ENCODE measurements at regions not wholly inside any gene's neighbourhood (a gene's known extent, or its start where the extent isn't known, plus 50 kb on each side); places are given as distances from the start of the nearest gene placed in this dataset.
"Not testable (repeated sequence)": the region's sequence is repeated elsewhere in the genome, so short reads cannot be mapped to it uniquely, and the experiment has no call there.

GRCh38 chr9:63450836-63451235 is 1834.2 kb downstream of the FOXD4L5 start:
- not testable (repeated sequence) for DNase-seq (ENCODE audit: low read depth)

- not testable (repeated sequence) for DNase-seq (ENCODE audit: low read depth)
Measured at GRCh38 chr9:63425123-63425522, 1859.9 kb downstream of the FOXD4L5 start.

GRCh38 chr9:63390897-63391296 is 1894.1 kb downstream of the FOXD4L5 start:
- DNase-seq (ENCODE audit: low read depth): not testable (repeated sequence)

- DNase-seq (ENCODE audit: low read depth): not testable (repeated sequence)
Measured at GRCh38 chr9:63385479-63385878, 1899.5 kb downstream of the FOXD4L5 start.

- DNase-seq (ENCODE audit: low read depth): not testable (repeated sequence)
Measured at GRCh38 chr9:63379864-63380263, 1905.1 kb downstream of the FOXD4L5 start.

GRCh38 chr9:63354219-63354618 is 1930.8 kb downstream of the FOXD4L5 start:
- DNase-seq (ENCODE audit: low read depth): not testable (repeated sequence)

GRCh38 chr9:63347347-63347746 is 1937.7 kb downstream of the FOXD4L5 start:
- not testable (repeated sequence) for DNase-seq (ENCODE audit: low read depth)

GRCh38 chr9:63346310-63347048 is 1938.5 kb downstream of the FOXD4L5 start:
- peak; percentile 94 for DNase-seq (ENCODE audit: low read depth)

- DNase-seq (ENCODE audit: low read depth): not testable (repeated sequence)
Measured at GRCh38 chr9:63344408-63344807, 1940.6 kb downstream of the FOXD4L5 start.

- DNase-seq (ENCODE audit: low read depth): peak; percentile 14
Measured at GRCh38 chr9:63342528-63342927, 1942.5 kb downstream of the FOXD4L5 start.

GRCh38 chr9:63337899-63338604 is 1947.0 kb downstream of the FOXD4L5 start:
- peak; percentile 70 for DNase-seq (ENCODE audit: low read depth)

GRCh38 chr9:63335286-63335685 is 1949.7 kb downstream of the FOXD4L5 start:
- not testable (repeated sequence) for DNase-seq (ENCODE audit: low read depth)

GRCh38 chr9:63334187-63334586 is 1950.8 kb downstream of the FOXD4L5 start:
- DNase-seq (ENCODE audit: low read depth): not testable (repeated sequence)

- not testable (repeated sequence) for DNase-seq (ENCODE audit: low read depth)
Measured at GRCh38 chr9:63333083-63333482, 1951.9 kb downstream of the FOXD4L5 start.

GRCh38 chr9:63328313-63328712 is 1956.7 kb downstream of the FOXD4L5 start:
- not testable (repeated sequence) for DNase-seq (ENCODE audit: low read depth)

- not testable (repeated sequence) for DNase-seq (ENCODE audit: low read depth)
Measured at GRCh38 chr9:63327211-63327610, 1957.8 kb downstream of the FOXD4L5 start.

GRCh38 chr9:63326665-63327064 is 1958.3 kb downstream of the FOXD4L5 start:
- not testable (repeated sequence) for DNase-seq (ENCODE audit: low read depth)

- not testable (repeated sequence) for DNase-seq (ENCODE audit: low read depth)
Measured at GRCh38 chr9:63325696-63326095, 1959.3 kb downstream of the FOXD4L5 start.

- not testable (repeated sequence) for DNase-seq (ENCODE audit: low read depth)
Measured at GRCh38 chr9:63318093-63318492, 1966.9 kb downstream of the FOXD4L5 start.

- DNase-seq (ENCODE audit: low read depth): not testable (repeated sequence)
Measured at GRCh38 chr9:63315387-63315786, 1969.6 kb downstream of the FOXD4L5 start.

- DNase-seq (ENCODE audit: low read depth): not testable (repeated sequence)
Measured at GRCh38 chr9:63296848-63297247, 1988.2 kb downstream of the FOXD4L5 start.

GRCh38 chr9:63296366-63296765 is 1988.6 kb downstream of the FOXD4L5 start:
- not testable (repeated sequence) for DNase-seq (ENCODE audit: low read depth)

- peak; percentile 3 for DNase-seq (ENCODE audit: low read depth)
Measured at GRCh38 chr9:63289971-63290370, 1995.0 kb downstream of the FOXD4L5 start.
